Stimulated activated naive B cell treated with anti-CD40 and anti-IgM and Interleukin-4, amounts not matched to agents 10 μg/mL and 1 μg/mL and 100 μg/mL, for 72 hours (primary cell): ENCODE measurements at regions not wholly inside any gene's neighbourhood (a gene's known extent, or its start where the extent isn't known, plus 50 kb on each side); places are given as distances from the start of the nearest gene placed in this dataset.
"Not testable (repeated sequence)": the region's sequence is repeated elsewhere in the genome, so short reads cannot be mapped to it uniquely, and the experiment has no call there.

Experiments used
- ATAC-seq, 2 donors: fragments of 150-1000 bp; cut with Tn5 transposase; replicated peaks; 2 replicates each; pipeline ENCODE4 v1.10.0; 2021; ENCODE audit warnings: moderate library complexity in 1 of 2
- DNase-seq: peaks from one replicate; pipeline ENCODE4 v3.0.0; 2021
- H3K27ac Mint-ChIP-seq: one replicate; pipeline ENCODE4 v1.8.0; 2022; ENCODE audit warnings: mild to moderate bottlenecking, mixed read lengths
- H3K27me3 Mint-ChIP-seq, 2 donors: one replicate each; pipeline ENCODE4 v1.8.0; 2022; ENCODE audit warnings: mixed read lengths in 2 of 2
- H3K36me3 Mint-ChIP-seq, 2 donors: one replicate each; pipeline ENCODE4 v1.8.0; 2022; ENCODE audit warnings: mixed read lengths in 2 of 2, mild to moderate bottlenecking in 1 of 2
- H3K4me1 Mint-ChIP-seq, 2 donors: one replicate each; pipeline ENCODE4 v1.8.0; 2022; ENCODE audit warnings: mixed read lengths in 2 of 2, mild to moderate bottlenecking in 1 of 2
- H3K4me3 Mint-ChIP-seq, 2 donors: one replicate each; pipeline ENCODE4 v1.8.0; 2022; ENCODE audit warnings: mild to moderate bottlenecking in 2 of 2, mixed read lengths in 2 of 2, moderate library complexity in 1 of 2
- H3K9me3 Mint-ChIP-seq, 2 donors: one replicate each; pipeline ENCODE4 v1.8.0; 2022; ENCODE audit warnings: mixed read lengths in 2 of 2, mild to moderate bottlenecking in 1 of 2

- H3K27ac Mint-ChIP-seq, H3K27me3 Mint-ChIP-seq, H3K36me3 Mint-ChIP-seq, H3K4me3 Mint-ChIP-seq, H3K4me1 Mint-ChIP-seq, DNase-seq, H3K9me3 Mint-ChIP-seq: not testable (repeated sequence)
- ATAC-seq, result peak; percentile 15 to 27
Measured at GRCh38 chr15:30195355-30196008, 60.6 kb downstream of the GOLGA8T start.

- H3K4me3 Mint-ChIP-seq, DNase-seq, H3K36me3 Mint-ChIP-seq, H3K9me3 Mint-ChIP-seq, H3K27me3 Mint-ChIP-seq, H3K4me1 Mint-ChIP-seq, H3K27ac Mint-ChIP-seq: not testable (repeated sequence)
- ATAC-seq, result peak; percentile 68 to 71
Measured at GRCh38 chr15:30196009-30196375, 61.1 kb downstream of the GOLGA8T start.

- not testable (repeated sequence) for H3K9me3 Mint-ChIP-seq, H3K36me3 Mint-ChIP-seq, H3K4me1 Mint-ChIP-seq, ATAC-seq, DNase-seq, H3K27ac Mint-ChIP-seq, H3K27me3 Mint-ChIP-seq
- H3K4me3 Mint-ChIP-seq, result peak overlapping the region in 1 of 2 donors; percentile 19
Measured at GRCh38 chr15:30196769-30197168, 61.9 kb downstream of the GOLGA8T start.

GRCh38 chr15:30201517-30201916 is 66.7 kb downstream of the GOLGA8T start:
- ATAC-seq, H3K36me3 Mint-ChIP-seq, H3K4me1 Mint-ChIP-seq, H3K9me3 Mint-ChIP-seq, H3K27ac Mint-ChIP-seq, DNase-seq, H3K27me3 Mint-ChIP-seq, H3K4me3 Mint-ChIP-seq: not testable (repeated sequence)

GRCh38 chr15:30213733-30214132 is 78.9 kb downstream of the GOLGA8T start:
- H3K4me1 Mint-ChIP-seq, ATAC-seq, H3K36me3 Mint-ChIP-seq, H3K27me3 Mint-ChIP-seq, H3K9me3 Mint-ChIP-seq, H3K4me3 Mint-ChIP-seq, H3K27ac Mint-ChIP-seq, DNase-seq: not testable (repeated sequence)

- not testable (repeated sequence) for DNase-seq
Measured at GRCh38 chr15:30221803-30222202, 87.0 kb downstream of the GOLGA8T start.

GRCh38 chr15:30222798-30223591 is 88.1 kb downstream of the GOLGA8T start:
- not testable (repeated sequence) for H3K4me1 Mint-ChIP-seq

More at GRCh38 chr15:30221803-30222202, 87.0 kb downstream of the GOLGA8T start:
- not testable (repeated sequence) for H3K4me3 Mint-ChIP-seq, ATAC-seq, H3K36me3 Mint-ChIP-seq, H3K4me1 Mint-ChIP-seq, H3K27me3 Mint-ChIP-seq, H3K9me3 Mint-ChIP-seq, H3K27ac Mint-ChIP-seq

GRCh38 chr15:30225233-30225891 is 90.5 kb downstream of the GOLGA8T start:
- not testable (repeated sequence) for H3K4me3 Mint-ChIP-seq, H3K27ac Mint-ChIP-seq, H3K4me1 Mint-ChIP-seq, DNase-seq, H3K9me3 Mint-ChIP-seq, ATAC-seq, H3K27me3 Mint-ChIP-seq, H3K36me3 Mint-ChIP-seq

More at GRCh38 chr15:30222798-30223591, 88.1 kb downstream of the GOLGA8T start:
- peak in 1 of 2 donors; percentile 44 for ATAC-seq
- H3K36me3 Mint-ChIP-seq, H3K27ac Mint-ChIP-seq, H3K4me3 Mint-ChIP-seq, DNase-seq, H3K27me3 Mint-ChIP-seq, H3K9me3 Mint-ChIP-seq: not testable (repeated sequence)

- not testable (repeated sequence) for H3K36me3 Mint-ChIP-seq, H3K27ac Mint-ChIP-seq
Measured at GRCh38 chr15:30261432-30262141, 126.7 kb downstream of the GOLGA8T start.

GRCh38 chr15:30262142-30262460 is 127.2 kb downstream of the GOLGA8T start:
- not testable (repeated sequence) for DNase-seq, H3K4me3 Mint-ChIP-seq, H3K4me1 Mint-ChIP-seq, H3K36me3 Mint-ChIP-seq, H3K27me3 Mint-ChIP-seq, H3K9me3 Mint-ChIP-seq, H3K27ac Mint-ChIP-seq
- peak; percentile 87 to 90 for ATAC-seq

More at GRCh38 chr15:30261432-30262141, 126.7 kb downstream of the GOLGA8T start:
- not testable (repeated sequence) for H3K27me3 Mint-ChIP-seq, H3K4me3 Mint-ChIP-seq, DNase-seq, H3K4me1 Mint-ChIP-seq, H3K9me3 Mint-ChIP-seq
- ATAC-seq, result peak in 1 of 2 donors; percentile 25

GRCh38 chr15:30264000-30264399 is 129.1 kb downstream of the GOLGA8T start:
- H3K27ac Mint-ChIP-seq, ATAC-seq, H3K9me3 Mint-ChIP-seq, H3K4me3 Mint-ChIP-seq, H3K4me1 Mint-ChIP-seq, DNase-seq, H3K36me3 Mint-ChIP-seq, H3K27me3 Mint-ChIP-seq: not testable (repeated sequence)

GRCh38 chr15:30295150-30295844 is 98.0 kb downstream of the CHRFAM7A start:
- not testable (repeated sequence) for H3K36me3 Mint-ChIP-seq, H3K27ac Mint-ChIP-seq, ATAC-seq, H3K9me3 Mint-ChIP-seq, DNase-seq, H3K4me3 Mint-ChIP-seq, H3K27me3 Mint-ChIP-seq, H3K4me1 Mint-ChIP-seq

- H3K4me1 Mint-ChIP-seq, H3K9me3 Mint-ChIP-seq, H3K36me3 Mint-ChIP-seq, H3K4me3 Mint-ChIP-seq, H3K27me3 Mint-ChIP-seq, DNase-seq, ATAC-seq, H3K27ac Mint-ChIP-seq: not testable (repeated sequence)
Measured at GRCh38 chr15:30303968-30304367, 89.4 kb downstream of the CHRFAM7A start.
